H9 (cell line): ENCODE measurements at regions not wholly inside any gene's neighbourhood (a gene's known extent, or its start where the extent isn't known, plus 50 kb on each side); places are given as distances from the start of the nearest gene placed in this dataset.

Source experiments
- DNase-seq: peaks from one replicate; pipeline ENCODE4 v3.0.0-alpha.2; 2017
- H2AFZ ChIP-seq: one replicate; pipeline ENCODE4 v1.6.1; 2013; ENCODE audit warnings: mild to moderate bottlenecking, low read length, control low read depth, moderate library complexity
- H2AK5ac ChIP-seq: 2 replicates; pipeline ENCODE4 v1.6.1; 2013; ENCODE audit warnings: low read length, control low read depth, mixed read lengths; ENCODE audit not compliant: insufficient read length
- H2BK120ac ChIP-seq: one replicate; pipeline ENCODE4 v1.6.1; 2013; ENCODE audit warnings: low read depth, mild to moderate bottlenecking, low read length, control low read depth, inconsistent platforms; ENCODE audit not compliant: poor library complexity, severe bottlenecking
- H2BK12ac ChIP-seq: 2 replicates; pipeline ENCODE4 v1.6.1; 2013; ENCODE audit warnings: low read length, control low read depth, mixed read lengths, low read depth; ENCODE audit not compliant: insufficient read length
- H2BK15ac ChIP-seq: 2 replicates; pipeline ENCODE4 v1.6.1; 2013; ENCODE audit warnings: low read depth, low read length, control low read depth
- H2BK20ac ChIP-seq: one replicate; pipeline ENCODE4 v1.6.1; 2013; ENCODE audit warnings: low read depth, mild to moderate bottlenecking, low read length, control low read depth, inconsistent platforms; ENCODE audit not compliant: poor library complexity, severe bottlenecking
- H2BK5ac ChIP-seq: 2 replicates; pipeline ENCODE4 v1.6.1; 2013; ENCODE audit warnings: low read length, control low read depth, mixed read lengths; ENCODE audit not compliant: insufficient read length
- H3K14ac ChIP-seq: 2 replicates; pipeline ENCODE4 v1.6.1; 2013; ENCODE audit warnings: low read length, control low read depth; ENCODE audit not compliant: insufficient read depth
- H3K18ac ChIP-seq: 2 replicates; pipeline ENCODE4 v1.6.1; 2013; ENCODE audit warnings: low read depth, mild to moderate bottlenecking, mixed read lengths, low read length, control low read depth; ENCODE audit not compliant: insufficient read length
- H3K23ac ChIP-seq: 2 replicates; pipeline ENCODE4 v1.6.1; 2013; ENCODE audit warnings: low read length, control low read depth, mixed read lengths, low read depth; ENCODE audit not compliant: insufficient read length
- H3K23me2 ChIP-seq: 2 replicates; pipeline ENCODE4 v1.6.1; 2013; ENCODE audit warnings: low read depth, mild to moderate bottlenecking, mixed read lengths, low read length, control low read depth; ENCODE audit not compliant: insufficient read length, poor library complexity, severe bottlenecking
- H3K27ac ChIP-seq: 2 replicates; pipeline ENCODE4 v1.5.1; 2013; ENCODE audit warnings: low read length, control low read depth, mixed read lengths, low read depth; ENCODE audit not compliant: insufficient read length
- H3K27me3 ChIP-seq: 2 replicates; pipeline ENCODE4 v1.6.1; 2013; ENCODE audit warnings: low read length, control low read depth, inconsistent platforms; ENCODE audit not compliant: insufficient read depth
- H3K4ac ChIP-seq: 2 replicates; pipeline ENCODE4 v1.6.1; 2013; ENCODE audit warnings: low read depth, mild to moderate bottlenecking, control low read depth, inconsistent platforms, low read length, moderate library complexity
- H3K4me1 ChIP-seq: 2 replicates; pipeline ENCODE4 v1.6.1; 2013; ENCODE audit warnings: low read length, control low read depth, inconsistent platforms; ENCODE audit not compliant: insufficient read depth
- H3K4me2 ChIP-seq: 2 replicates; pipeline ENCODE4 v1.6.1; 2013; ENCODE audit warnings: low read length, control low read depth, mixed read lengths; ENCODE audit not compliant: insufficient read length, insufficient read depth
- H3K56ac ChIP-seq: 2 replicates; pipeline ENCODE4 v1.6.1; 2013; ENCODE audit warnings: low read depth, mild to moderate bottlenecking, mixed read lengths, low read length, control low read depth; ENCODE audit not compliant: insufficient read length
- H3K79me1 ChIP-seq: 2 replicates; pipeline ENCODE4 v1.6.1; 2013; ENCODE audit warnings: low read depth, mild to moderate bottlenecking, moderate library complexity, low read length, control low read depth, inconsistent platforms; ENCODE audit not compliant: insufficient read depth, poor library complexity, severe bottlenecking
- H3K79me2 ChIP-seq: 2 replicates; pipeline ENCODE4 v1.6.1; 2013; ENCODE audit warnings: low read length, control low read depth, inconsistent platforms; ENCODE audit not compliant: insufficient read depth
- H3K9ac ChIP-seq: 2 replicates; pipeline ENCODE4 v1.6.1; 2013; ENCODE audit warnings: low read length, control low read depth, mixed read lengths; ENCODE audit not compliant: insufficient read length; ENCODE audit errors: extremely low read depth
- H3K9me3 ChIP-seq: one replicate; pipeline ENCODE4 v1.6.1; 2013; ENCODE audit warnings: low read depth, low read length, inconsistent platforms; ENCODE audit not compliant: control insufficient read depth
- H3T11ph ChIP-seq: one replicate; pipeline ENCODE4 v1.6.1; 2013; ENCODE audit warnings: mild to moderate bottlenecking, low read length, control low read depth, inconsistent platforms
- H4K20me1 ChIP-seq: one replicate; pipeline ENCODE4 v1.6.1; 2013; ENCODE audit not compliant: control insufficient read depth, insufficient read length, insufficient read depth
- H4K5ac ChIP-seq: 2 replicates; pipeline ENCODE4 v1.6.1; 2013; ENCODE audit warnings: low read depth, mild to moderate bottlenecking, mixed read lengths, low read length, control low read depth; ENCODE audit not compliant: insufficient read length
- H4K8ac ChIP-seq: replicated peaks from 2 replicates; pipeline ENCODE4 v1.6.1; 2013; ENCODE audit warnings: low read length, control low read depth, mixed read lengths, low read depth; ENCODE audit not compliant: insufficient read length
- H4K91ac ChIP-seq: 2 replicates; pipeline ENCODE4 v1.6.1; 2013; ENCODE audit warnings: low read depth, mild to moderate bottlenecking, moderate library complexity, mixed read lengths, low read length, control low read depth; ENCODE audit not compliant: insufficient read length
- H3K27ac Mint-ChIP-seq, 3 experiments: 2 replicates in 2 of 3; 3 replicates in 1 of 3; pipeline ENCODE4 v1.8.0; 2020 to 2021; ENCODE audit warnings: mixed read lengths in 3 of 3, mild to moderate bottlenecking in 1 of 3, moderate library complexity in 1 of 3
- H3K27me3 Mint-ChIP-seq: 2 replicates; pipeline ENCODE4 v1.8.0; 2021; ENCODE audit warnings: low read depth, mild to moderate bottlenecking, moderate library complexity, mixed read lengths
- H3K36me3 Mint-ChIP-seq, 3 experiments: 2 replicates in 2 of 3; 3 replicates in 1 of 3; pipeline ENCODE4 v1.8.0; 2020 to 2021; ENCODE audit warnings: low read depth in 3 of 3, mixed read lengths in 3 of 3; ENCODE audit not compliant: insufficient read depth in 1 of 3
- H3K4me1 Mint-ChIP-seq, 2 experiments: 2 replicates each; pipeline ENCODE4 v1.8.0; 2020; ENCODE audit warnings: mixed read lengths in 2 of 2
- H3K4me3 Mint-ChIP-seq, 2 experiments: 2 replicates in 1 of 2; 3 replicates in 1 of 2; pipeline ENCODE4 v1.8.0; 2020 to 2021; ENCODE audit warnings: mild to moderate bottlenecking in 2 of 2, mixed read lengths in 2 of 2, moderate library complexity in 1 of 2
- H3K9me3 Mint-ChIP-seq, 2 experiments: 2 replicates in 1 of 2; 3 replicates in 1 of 2; pipeline ENCODE4 v1.8.0; 2020; ENCODE audit warnings: mild to moderate bottlenecking in 2 of 2, mixed read lengths in 2 of 2, moderate library complexity in 1 of 2
- CTCF ChIP-seq: fragments of 200-600 bp; sonication (generic); conservative IDR thresholded peaks from 3 replicates; pipeline ENCODE4 v1.8.0; 2021; ENCODE audit warnings: antibody characterized with exemption, mild to moderate bottlenecking
- WGBS: extraction: QIAGEN DNeasy Blood & Tissue Kit; methylation state at CpG from one replicate; pipeline ENCODE4 v1.1.7; 2013; ENCODE audit warnings: missing lambda C conversion rate, low lambda C conversion rate, mixed read lengths; ENCODE audit not compliant: insufficient read length; ENCODE audit errors: extremely low coverage; 5-methylcytosine and 5-hydroxymethylcytosine counted together

- Mint-ChIP-seq H3K9me3 (no peaks in the 10 kb centered on the region; a peak in 1 of 5 replicates), H3K27ac (no peak overlapping the region), H3K4me3 (peak overlapping the region; percentile 62 to 78), H3K36me3 (no peaks in the 10 kb centered on the region; a peak in 2 of 7 replicates), H3K27me3 (peaks cover 88% of the 10 kb centered on the region), H3K4me1 (peaks cover 26 to 27% of the 10 kb centered on the region in 2 experiments)
- Histone ChIP-seq H2AFZ (no peak overlapping the region), H2BK15ac (no peak overlapping the region), H2AK5ac (no peak overlapping the region), H4K91ac (no peak overlapping the region), H3K56ac (no peak overlapping the region), H4K5ac (no peak overlapping the region), H3K9ac (no peak overlapping the region), H3K79me1 (no peaks in the 10 kb centered on the region), H3K18ac (no peak overlapping the region), H3K27ac (no peak overlapping the region), H3K4me2 (peak overlapping the region; percentile 37), H4K20me1 (no peaks in the 10 kb centered on the region), H3K23ac (no peak overlapping the region), H3K23me2 (peaks cover 6% of the 10 kb centered on the region), H2BK12ac (no peak overlapping the region), H3K14ac (no peak overlapping the region), H4K8ac (no peak overlapping the region), H2BK120ac (no peak overlapping the region), H3K79me2 (no peaks in the 10 kb centered on the region), H3K4ac (no peak overlapping the region), H3K9me3 (no peaks in the 10 kb centered on the region), H2BK5ac (no peak overlapping the region), H3K27me3 (peaks cover 49% of the 10 kb centered on the region), H2BK20ac (no peak overlapping the region), H3K4me1 (no peaks in the 10 kb centered on the region), H3T11ph (no peak overlapping the region)
- DNase-seq: no peak
- TF ChIP-seq CTCF: no peak
- no CpG with 5 or more reads among the region's 18 CpGs for WGBS
These were observed 160.0 kb downstream of the TBXT start for GRCh38 chr6:166007349-166008263.
